ENCODE measurements at regions not wholly inside any gene's neighbourhood (a gene's known extent, or its start where the extent isn't known, plus 50 kb on each side); places are given as distances from the start of the nearest gene placed in this dataset.

DNA sequence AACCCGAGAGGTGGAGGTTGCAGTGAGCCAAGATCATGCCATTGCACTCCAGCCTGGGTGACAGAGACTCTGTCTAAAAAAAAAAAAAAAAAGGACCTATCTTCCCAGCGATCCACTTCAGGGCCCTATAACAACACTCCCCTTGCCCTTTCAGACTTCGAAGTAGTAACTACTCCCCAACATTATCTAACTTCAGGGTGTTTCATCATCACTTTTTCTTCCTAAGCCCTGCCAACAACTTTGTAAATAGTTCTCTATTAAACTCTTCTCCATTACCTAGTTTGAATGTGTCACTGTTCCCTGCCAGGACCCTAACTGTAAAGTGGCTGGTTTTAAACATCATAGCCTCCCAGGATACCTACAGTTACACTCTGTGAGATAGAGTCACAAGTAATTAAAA lies 220.8 kb downstream of the BTG1 start:
- Histone ChIP-seq H3K36me3 (ENCODE audit: low read depth) (no peaks in the 10 kb centered on the region), H4K20me1 (ENCODE audit: insufficient read depth) (no peaks in the 10 kb centered on the region), H3K4me1 (replicated peaks; ENCODE audit: insufficient read depth) (peaks cover 13% of the 10 kb centered on the region; the same call in 1 of the 2 replicates), H3F3A (ENCODE audit: insufficient read depth, low read depth) (peaks cover 9% of the 10 kb centered on the region; the same call in 1 of the 2 replicates), H2AFZ (no peak overlapping the region), H3K27ac (no peak overlapping the region), H3K4me3 (no peak overlapping the region), H3K9me2 (ENCODE audit: insufficient read depth) (no peaks in the 10 kb centered on the region), H3K4me2 (no peak overlapping the region), H3K79me2 (ENCODE audit: low read depth) (no peaks in the 10 kb centered on the region), H3K9me3 (ENCODE audit: insufficient read depth, low read depth) (peaks cover 8% of the 10 kb centered on the region; the same call in 1 of the 2 replicates), H3K27me3 (ENCODE audit: insufficient read depth, low read depth) (no peaks in the 10 kb centered on the region)
- TF ChIP-seq EZH2 (IDR thresholded peaks at IDR 0.05; ENCODE audit: low read depth), result no peak
- TF ChIP-seq, protein P1, sequence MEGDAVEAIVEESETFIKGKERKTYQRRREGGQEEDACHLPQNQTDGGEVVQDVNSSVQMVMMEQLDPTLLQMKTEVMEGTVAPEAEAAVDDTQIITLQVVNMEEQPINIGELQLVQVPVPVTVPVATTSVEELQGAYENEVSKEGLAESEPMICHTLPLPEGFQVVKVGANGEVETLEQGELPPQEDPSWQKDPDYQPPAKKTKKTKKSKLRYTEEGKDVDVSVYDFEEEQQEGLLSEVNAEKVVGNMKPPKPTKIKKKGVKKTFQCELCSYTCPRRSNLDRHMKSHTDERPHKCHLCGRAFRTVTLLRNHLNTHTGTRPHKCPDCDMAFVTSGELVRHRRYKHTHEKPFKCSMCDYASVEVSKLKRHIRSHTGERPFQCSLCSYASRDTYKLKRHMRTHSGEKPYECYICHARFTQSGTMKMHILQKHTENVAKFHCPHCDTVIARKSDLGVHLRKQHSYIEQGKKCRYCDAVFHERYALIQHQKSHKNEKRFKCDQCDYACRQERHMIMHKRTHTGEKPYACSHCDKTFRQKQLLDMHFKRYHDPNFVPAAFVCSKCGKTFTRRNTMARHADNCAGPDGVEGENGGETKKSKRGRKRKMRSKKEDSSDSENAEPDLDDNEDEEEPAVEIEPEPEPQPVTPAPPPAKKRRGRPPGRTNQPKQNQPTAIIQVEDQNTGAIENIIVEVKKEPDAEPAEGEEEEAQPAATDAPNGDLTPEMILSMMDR (conservative IDR thresholded peaks at IDR 0.05), result no peak
- ChIA-PET CTCF (no interaction called here), POLR2A (ENCODE audit: unreplicated experiment) (no interaction called here)
- intact Hi-C loops (cut with micrococcal nuclease; ENCODE audit: unreplicated experiment), result loop anchor here (5.0 kb wide), 1 partner anchor 38 kb away; no protein-coding TSS in a partner anchor
- BruUV-seq (replicated peaks), result no TSS peak
- no peak for DNase-seq

- ChIA-PET CTCF (no interaction called here), POLR2A (ENCODE audit: unreplicated experiment) (no interaction called here)
- H3K4me1 ChIP-seq (replicated peaks; ENCODE audit: insufficient read depth), result peaks cover 13% of the 10 kb centered on the region; the same call in 1 of the 2 replicates
- intact Hi-C loops (cut with micrococcal nuclease; ENCODE audit: unreplicated experiment), result loop anchor here (5.0 kb wide), 1 partner anchor 37 kb away; no protein-coding TSS in a partner anchor
- TF ChIP-seq, protein P1 (conservative IDR thresholded peaks at IDR 0.05), result no peak
- TF ChIP-seq EZH2 (IDR thresholded peaks at IDR 0.05; ENCODE audit: low read depth), result no peak
- peaks cover 9% of the 10 kb centered on the region; the same call in 1 of the 2 replicates for H3F3A ChIP-seq (ENCODE audit: insufficient read depth, low read depth)
- no peaks in the 10 kb centered on the region for H3K9me2 ChIP-seq (ENCODE audit: insufficient read depth)
- H3K36me3 ChIP-seq (ENCODE audit: low read depth), result no peaks in the 10 kb centered on the region
- peaks cover 8% of the 10 kb centered on the region; the same call in 1 of the 2 replicates for H3K9me3 ChIP-seq (ENCODE audit: insufficient read depth, low read depth)
- no peak overlapping the region for H3K4me3 ChIP-seq
- H3K27me3 ChIP-seq (ENCODE audit: insufficient read depth, low read depth), result no peaks in the 10 kb centered on the region
- no peaks in the 10 kb centered on the region for H3K79me2 ChIP-seq (ENCODE audit: low read depth)
- no peak overlapping the region for H3K27ac ChIP-seq
- H4K20me1 ChIP-seq (ENCODE audit: insufficient read depth), result no peaks in the 10 kb centered on the region
- no peak for DNase-seq
- no TSS peak for BruUV-seq (replicated peaks)
- H2AFZ ChIP-seq, result no peak overlapping the region
- no peak overlapping the region for H3K4me2 ChIP-seq
These were observed 221.8 kb downstream of the BTG1 start for GRCh38 chr12:91923864-91924263.

DNA sequence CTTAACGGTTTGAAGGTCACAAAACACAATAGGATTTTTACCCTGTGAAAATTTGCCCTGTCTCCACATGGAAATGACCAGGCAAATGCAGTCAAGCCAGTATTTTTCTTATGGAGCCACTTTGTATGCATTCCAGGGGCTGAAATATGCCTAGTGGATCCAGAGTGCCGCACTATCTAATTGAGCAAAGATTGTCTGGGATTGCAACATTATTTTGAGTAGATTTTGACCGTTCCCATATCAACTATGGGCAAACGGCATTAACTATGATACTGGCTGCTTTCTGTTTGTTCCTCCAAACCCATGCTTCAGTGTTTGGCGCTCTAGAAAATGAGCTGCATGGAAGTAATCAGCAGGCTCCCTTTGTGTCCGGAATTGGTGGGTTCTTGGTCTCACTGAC lies 223.0 kb downstream of the BTG1 start:
- intact Hi-C loops (cut with micrococcal nuclease; ENCODE audit: unreplicated experiment), result loop anchor here (5.0 kb wide), 1 partner anchor 35 kb away; no protein-coding TSS in a partner anchor
- CTCF ChIA-PET, result no interaction called here
- Histone ChIP-seq H3K79me2 (ENCODE audit: low read depth) (no peaks in the 10 kb centered on the region), H3K9me3 (ENCODE audit: insufficient read depth, low read depth) (peaks cover under 1% of the 10 kb centered on the region; the same call in 1 of the 2 replicates), H3K27me3 (ENCODE audit: insufficient read depth, low read depth) (no peaks in the 10 kb centered on the region), H3K36me3 (ENCODE audit: low read depth) (no peaks in the 10 kb centered on the region), H2AFZ (no peak overlapping the region), H4K20me1 (ENCODE audit: insufficient read depth) (no peaks in the 10 kb centered on the region), H3K27ac (no peak overlapping the region), H3K4me1 (replicated peaks; ENCODE audit: insufficient read depth) (peaks cover 13% of the 10 kb centered on the region; the same call in 1 of the 2 replicates), H3F3A (ENCODE audit: insufficient read depth, low read depth) (peaks cover 9% of the 10 kb centered on the region; the same call in 1 of the 2 replicates), H3K4me3 (no peak overlapping the region), H3K9me2 (ENCODE audit: insufficient read depth) (no peaks in the 10 kb centered on the region), H3K4me2 (no peak overlapping the region)
- POLR2A ChIA-PET (ENCODE audit: unreplicated experiment), result no interaction called here
- no TSS peak for BruUV-seq (replicated peaks)
- no peak for DNase-seq
- no peak for TF ChIP-seq EZH2 (IDR thresholded peaks at IDR 0.05; ENCODE audit: low read depth)
- TF ChIP-seq, protein P1 (conservative IDR thresholded peaks at IDR 0.05), result no peak

Data from PC-9 (cell line).